ENCODE measurements at regions not wholly inside any gene's neighbourhood (a gene's known extent, or its start where the extent isn't known, plus 50 kb on each side); places are given as distances from the start of the nearest gene placed in this dataset.

DNA sequence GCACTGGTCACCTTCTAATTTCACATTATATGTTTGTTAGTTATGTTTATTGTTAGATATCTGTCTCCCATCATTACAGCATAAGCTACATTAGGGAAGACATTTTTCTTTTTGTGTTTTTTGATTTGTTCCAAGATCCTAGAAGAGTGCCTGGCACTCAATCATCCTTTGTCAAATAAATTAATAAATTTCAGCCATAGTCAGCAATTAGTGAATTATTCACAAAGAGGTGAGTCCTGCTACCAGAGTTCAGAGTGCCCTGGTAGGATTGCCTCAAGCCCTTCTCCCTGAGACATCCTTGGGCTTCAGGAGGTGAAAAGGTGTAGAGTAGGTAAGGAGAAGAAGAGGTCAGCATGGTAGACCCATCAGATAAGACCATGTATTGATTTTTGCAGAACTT, 186.2 kb upstream of the CTAGE1 start:
- H3K4me3 ChIP-seq (ENCODE audit: low read depth, low read length), result no peak overlapping the region
- TF ChIP-seq CTCF (IDR thresholded peaks at IDR 0.05; ENCODE audit: low read depth, low read length, missing control alignments), result no peak
- no peak for DNase-seq (ENCODE audit: low read depth)

- no peak overlapping the region for H3K4me3 ChIP-seq (ENCODE audit: low read depth, low read length)
- TF ChIP-seq CTCF (IDR thresholded peaks at IDR 0.05; ENCODE audit: low read depth, low read length, missing control alignments), result no peak
- no peak for DNase-seq (ENCODE audit: low read depth)
Measured at GRCh38 chr18:22604390-22604985, 186.8 kb upstream of the CTAGE1 start.

DNA sequence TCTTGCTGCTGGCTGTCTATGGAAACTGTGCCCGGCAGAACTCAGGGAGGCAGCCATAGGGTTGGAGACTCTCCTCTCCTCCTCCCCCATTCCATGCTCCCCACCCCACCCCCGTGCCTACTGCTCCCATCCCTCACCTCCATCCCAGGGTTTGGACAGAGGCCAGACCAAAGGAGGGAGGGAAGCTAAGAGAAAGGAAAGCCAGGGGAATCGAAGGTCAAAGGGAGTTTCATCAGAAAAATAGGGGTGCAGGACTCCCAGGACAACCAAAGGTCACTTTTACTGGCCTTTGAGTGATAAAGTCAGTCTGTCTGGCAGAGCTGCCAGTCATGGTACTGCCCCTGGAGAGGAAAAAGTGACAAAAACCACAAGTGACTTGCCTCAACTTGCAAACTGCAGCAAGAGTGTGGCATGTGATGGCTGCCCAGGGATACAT, 187.3 kb upstream of the CTAGE1 start:
- DNase-seq (ENCODE audit: low read depth), result no peak
- H3K4me3 ChIP-seq (ENCODE audit: low read depth, low read length), result no peak overlapping the region
- TF ChIP-seq CTCF (IDR thresholded peaks at IDR 0.05; ENCODE audit: low read depth, low read length, missing control alignments), result no peak

DNA sequence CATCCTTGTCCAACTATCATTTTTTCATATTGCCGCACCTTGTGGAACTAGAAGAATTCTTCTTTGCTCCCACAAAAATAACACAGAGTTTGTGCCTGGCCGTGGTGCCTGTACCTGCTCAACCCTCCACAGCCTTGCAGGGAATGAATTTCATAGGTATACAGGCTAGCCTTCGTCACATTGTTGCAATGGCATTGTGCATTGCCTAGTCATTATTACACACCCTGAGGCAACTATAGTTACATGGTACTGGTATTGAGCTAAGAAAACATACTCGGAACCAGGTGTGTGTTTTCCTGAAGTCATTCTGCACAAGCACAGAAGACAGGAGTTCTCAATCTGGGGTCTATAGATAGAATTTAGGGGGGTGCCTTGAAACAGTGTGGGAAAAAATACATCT, 188.0 kb upstream of the CTAGE1 start:
- DNase-seq (ENCODE audit: low read depth), result no peak
- TF ChIP-seq CTCF (IDR thresholded peaks at IDR 0.05; ENCODE audit: low read depth, low read length, missing control alignments), result no peak
- no peak overlapping the region for H3K4me3 ChIP-seq (ENCODE audit: low read depth, low read length)

DNA sequence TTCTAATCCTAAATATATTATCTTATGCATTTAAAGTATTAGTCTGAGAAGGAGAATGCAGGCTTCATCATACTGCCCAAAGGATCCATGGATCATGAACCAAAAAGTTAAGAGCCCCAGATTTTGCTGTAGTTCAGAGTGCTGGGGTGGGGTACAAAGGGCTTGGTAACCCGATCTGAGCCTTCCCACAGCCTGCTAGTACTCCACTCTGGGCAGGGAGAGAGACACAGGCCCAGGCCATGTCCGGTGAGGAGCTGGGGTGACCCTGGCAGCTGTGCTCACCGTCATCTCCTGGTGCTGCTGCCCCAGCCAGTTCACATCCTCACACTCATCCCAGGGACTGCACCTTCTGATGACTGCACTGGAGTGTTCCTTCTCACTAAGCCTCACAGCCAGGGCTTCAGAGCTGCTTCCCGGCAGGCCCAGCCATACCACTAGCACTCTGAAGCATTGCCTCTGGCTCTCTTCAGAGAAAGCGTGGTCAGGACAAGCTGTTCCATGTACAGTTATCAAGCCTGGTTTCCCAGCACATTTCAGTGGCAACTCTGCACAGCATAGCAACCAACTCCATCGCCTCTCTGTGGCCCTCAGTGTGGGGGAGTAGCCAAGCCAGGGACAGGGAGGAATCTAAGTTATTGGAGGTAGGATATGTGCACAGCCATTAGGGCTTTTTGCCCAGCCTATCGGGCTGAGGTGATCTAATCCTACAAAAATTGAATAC, 189.0 kb upstream of the CTAGE1 start:
- H3K4me3 ChIP-seq (ENCODE audit: low read depth, low read length), result no peak overlapping the region
- TF ChIP-seq CTCF (IDR thresholded peaks at IDR 0.05; ENCODE audit: low read depth, low read length, missing control alignments), result no peak
- DNase-seq (ENCODE audit: low read depth), result no peak

DNA sequence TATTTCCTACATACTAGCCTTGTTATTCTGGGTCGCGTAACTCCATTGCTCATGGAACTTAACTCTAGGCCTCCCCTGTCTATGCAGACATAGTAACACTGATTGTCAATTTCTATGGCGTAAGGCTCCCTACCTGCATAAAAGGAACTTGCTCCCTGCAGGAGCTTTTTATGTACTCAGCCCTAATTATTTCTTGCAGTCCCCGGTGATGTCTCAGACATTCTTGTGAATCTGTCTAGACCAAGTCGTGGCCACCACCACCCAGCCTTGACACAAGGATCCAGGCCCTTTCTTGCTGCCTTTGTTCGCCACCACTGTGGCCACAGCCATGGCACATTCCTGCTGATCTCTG, 189.5 kb upstream of the CTAGE1 start:
- TF ChIP-seq CTCF (IDR thresholded peaks at IDR 0.05; ENCODE audit: low read depth, low read length, missing control alignments), result no peak
- no peak overlapping the region for H3K4me3 ChIP-seq (ENCODE audit: low read depth, low read length)
- no peak for DNase-seq (ENCODE audit: low read depth)

DNA sequence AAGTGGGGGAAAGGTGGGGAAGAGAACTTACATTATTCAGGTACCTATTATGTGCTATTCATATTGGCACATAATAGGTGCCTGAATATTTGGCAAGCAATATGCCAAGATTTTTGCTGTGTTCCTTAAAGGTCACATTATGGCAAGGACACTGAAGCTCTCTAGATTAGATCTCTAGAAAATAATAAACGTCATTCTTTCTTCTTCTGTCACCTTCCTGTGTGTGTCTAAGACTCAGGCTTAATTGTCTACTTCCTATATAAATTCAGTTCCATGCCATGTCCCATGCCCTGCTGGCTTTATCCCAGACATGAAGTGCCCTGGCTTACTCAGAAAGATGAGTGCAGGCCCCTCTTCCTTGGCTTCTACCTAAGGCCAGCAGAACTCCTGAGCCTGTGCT, 191.1 kb upstream of the CTAGE1 start:
- no peak overlapping the region for H3K4me3 ChIP-seq (ENCODE audit: low read depth, low read length)
- no peak for DNase-seq (ENCODE audit: low read depth)
- TF ChIP-seq CTCF (IDR thresholded peaks at IDR 0.05; ENCODE audit: low read depth, low read length, missing control alignments), result no peak

Measured in GM12864 (cell line).